ENCODE measurements at regions not wholly inside any gene's neighbourhood (a gene's known extent, or its start where the extent isn't known, plus 50 kb on each side); places are given as distances from the start of the nearest gene placed in this dataset.

- TF ChIP-seq CTCF (IDR thresholded peaks at IDR 0.05) (no peak), POLR2A (IDR thresholded peaks at IDR 0.05) (no peak)
Observed at GRCh38 chr5:10838038-10838437, 77.0 kb upstream of the DAP start.
